Suppressor macrophage treated with lipopolysaccharide for 4 hours (primary cell): ENCODE measurements at regions not wholly inside any gene's neighbourhood (a gene's known extent, or its start where the extent isn't known, plus 50 kb on each side); places are given as distances from the start of the nearest gene placed in this dataset.
"Not testable (repeated sequence)": the region's sequence is repeated elsewhere in the genome, so short reads cannot be mapped to it uniquely, and the experiment has no call there.

ENCODE experiments used
- DNase-seq: peaks from one replicate; pipeline ENCODE4 v3.0.0-alpha.2; 2020

- DNase-seq = no peak
Measured at GRCh38 chr7:50915621-50916020, 132.9 kb upstream of the GRB10 start.

GRCh38 chr7:50914460-50914859 is 131.8 kb upstream of the GRB10 start:
- no peak for DNase-seq

DNA sequence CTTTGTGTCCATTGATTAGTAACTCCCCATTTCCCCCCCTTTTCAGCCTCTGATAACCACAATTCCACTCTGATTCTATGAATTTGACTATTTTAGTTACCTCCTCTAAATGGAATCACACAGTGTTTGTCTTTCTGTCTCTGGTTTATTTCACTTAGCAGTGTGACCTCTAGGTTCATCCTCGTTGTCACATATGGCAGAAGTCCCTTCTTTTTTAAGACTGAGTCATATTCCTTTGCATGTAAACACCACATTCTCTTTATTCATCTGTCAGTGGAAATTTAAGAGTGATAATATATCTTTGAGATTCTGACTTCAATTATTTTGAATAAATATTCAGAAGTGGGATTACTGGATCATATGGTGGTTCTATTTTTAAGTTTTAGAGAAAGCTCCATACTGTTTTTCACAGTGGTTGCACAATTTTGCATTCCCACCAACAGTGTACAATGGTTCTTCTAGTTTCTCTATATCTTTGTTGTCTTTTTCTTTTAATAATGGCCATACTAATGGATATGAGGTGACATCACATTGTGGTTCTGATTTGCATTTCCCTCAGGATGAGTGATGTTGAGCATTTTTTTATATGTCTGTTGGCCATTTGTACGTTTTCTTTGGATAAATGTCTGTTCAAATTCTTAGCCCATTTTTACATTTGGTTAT is 126.1 kb upstream of the GRB10 start:
- DNase-seq = no peak

DNA sequence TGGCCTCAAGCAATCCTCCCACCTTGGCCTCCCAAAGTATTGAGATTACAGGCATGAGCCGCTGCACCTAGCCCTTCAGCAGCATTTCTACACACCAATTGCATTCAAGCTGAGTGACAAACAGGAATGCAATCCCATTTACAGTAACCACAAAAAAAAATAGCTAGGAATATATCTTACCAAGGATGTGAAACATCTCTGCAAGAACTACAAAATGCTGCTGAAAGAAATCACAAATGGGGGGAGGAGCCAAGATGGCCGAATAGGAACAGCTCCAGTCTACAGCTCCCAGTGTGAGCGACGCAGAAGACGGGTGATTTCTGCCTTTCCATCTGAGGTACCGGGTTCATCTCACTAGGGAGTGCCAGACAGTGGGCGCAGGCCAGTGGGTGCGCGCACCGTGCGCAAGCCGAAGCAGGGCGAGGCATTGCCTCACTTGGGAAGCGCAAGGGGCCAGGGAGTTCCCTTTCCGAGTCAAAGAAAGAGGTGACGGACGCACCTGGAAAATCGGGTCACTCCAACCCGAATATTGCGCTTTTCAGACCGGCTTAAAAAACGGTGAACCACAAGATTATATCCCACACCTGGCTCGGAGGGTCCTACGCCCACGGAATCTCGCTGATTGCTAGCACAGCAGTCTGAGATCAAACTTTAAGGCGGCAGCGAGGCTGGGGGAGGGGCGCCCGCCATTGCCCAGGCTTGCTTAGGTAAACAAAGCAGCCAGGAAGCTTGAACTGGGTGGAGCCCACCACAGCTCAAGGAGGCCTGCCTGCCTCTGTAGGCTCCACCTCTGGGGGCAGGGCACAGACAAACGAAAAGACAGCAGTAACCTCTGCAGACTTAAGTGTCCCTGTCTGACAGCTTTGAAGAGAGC is 116.1 kb upstream of the GRB10 start:
- not testable (repeated sequence) for DNase-seq

GRCh38 chr7:50887061-50887460 is 104.4 kb upstream of the GRB10 start:
- DNase-seq = not testable (repeated sequence)

GRCh38 chr7:50872437-50872836 is 89.7 kb upstream of the GRB10 start:
- DNase-seq = no peak

GRCh38 chr7:50869108-50869725 is 86.5 kb upstream of the GRB10 start:
- no peak for DNase-seq

DNA sequence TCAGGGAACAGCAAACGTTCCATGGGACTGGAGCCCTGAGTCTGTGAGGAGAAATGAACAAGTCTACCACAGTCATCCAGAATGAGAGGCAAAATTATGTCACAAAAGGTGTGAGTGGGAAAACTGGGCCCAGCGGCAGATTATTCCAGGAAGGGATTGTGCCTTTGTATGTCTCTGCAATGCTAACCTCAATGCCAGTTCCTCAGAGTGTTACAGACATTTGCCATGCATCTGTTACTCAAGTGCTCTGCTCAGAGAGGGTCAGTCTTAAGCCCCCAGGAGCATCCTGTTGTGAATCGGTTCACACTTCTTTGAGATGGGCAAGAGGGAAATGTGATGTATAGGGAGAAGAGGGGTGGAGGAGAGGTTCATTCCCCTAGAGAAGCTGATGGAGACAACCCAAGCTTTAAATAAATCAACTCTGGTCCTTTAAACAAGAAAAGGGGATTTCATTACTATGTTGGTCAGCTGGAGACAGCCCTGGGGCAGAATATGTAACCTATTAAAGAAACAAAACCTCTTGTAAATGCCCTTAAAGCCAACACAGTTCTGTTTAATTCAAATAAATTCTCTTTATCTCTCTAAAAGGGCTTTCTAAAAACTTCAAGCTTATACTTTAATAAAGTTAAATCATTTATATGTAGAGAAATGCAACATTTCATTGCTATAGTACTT is 85.9 kb upstream of the GRB10 start:
- no peak for DNase-seq

- DNase-seq = no peak
Measured at GRCh38 chr7:50867034-50867356, 84.3 kb upstream of the GRB10 start.

GRCh38 chr7:50866343-50867033 is 83.8 kb upstream of the GRB10 start:
- DNase-seq = no peak

GRCh38 chr7:50865450-50865849 is 82.8 kb upstream of the GRB10 start:
- DNase-seq = no peak

DNA sequence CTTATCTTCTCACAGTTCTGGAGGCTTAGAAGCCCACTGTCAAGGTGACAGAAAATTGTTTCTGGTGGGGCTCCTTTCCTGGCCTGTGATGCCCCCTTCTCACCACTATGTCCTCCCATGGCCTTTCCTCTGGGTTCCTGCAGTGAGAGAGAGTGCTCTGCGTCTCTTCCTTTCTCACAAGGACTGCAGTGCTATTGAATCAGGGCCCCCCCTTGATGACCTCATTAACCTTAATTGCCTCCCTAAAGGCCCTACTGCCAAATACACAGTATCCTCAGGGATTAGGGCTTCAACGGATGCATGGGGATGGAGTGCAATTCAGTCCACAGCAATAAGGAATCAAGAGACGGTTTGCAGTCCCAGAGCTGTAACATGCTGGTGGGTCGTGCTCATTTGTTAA is 82.0 kb upstream of the GRB10 start:
- DNase-seq = no peak

GRCh38 chr7:50863053-50863452 is 80.4 kb upstream of the GRB10 start:
- DNase-seq = no peak

GRCh38 chr7:50862302-50862701 is 79.6 kb upstream of the GRB10 start:
- no peak for DNase-seq

GRCh38 chr7:50860598-50860997 is 77.9 kb upstream of the GRB10 start:
- no peak for DNase-seq

DNA sequence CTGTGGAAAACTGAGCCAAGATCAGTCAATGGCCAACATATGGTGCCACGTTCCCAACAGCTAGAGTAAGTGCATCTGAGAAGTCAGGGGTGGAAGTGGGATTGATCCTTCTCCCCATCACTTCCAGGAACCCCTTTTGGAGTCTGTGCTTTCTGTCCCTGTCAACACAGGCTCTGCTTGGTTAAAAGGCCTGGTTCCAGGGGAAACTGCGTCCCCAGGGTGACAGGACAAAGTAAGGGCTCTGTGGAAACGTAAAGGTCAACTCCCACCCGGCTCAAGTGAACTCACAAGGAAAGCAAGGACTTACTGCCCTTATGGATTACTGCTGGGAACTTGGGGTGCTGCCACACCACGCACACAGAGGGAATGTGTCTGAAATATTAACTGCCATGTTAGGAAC is 77.5 kb upstream of the GRB10 start:
- no peak for DNase-seq

- DNase-seq = no peak
Measured at GRCh38 chr7:50858528-50859245, 76.0 kb upstream of the GRB10 start.

DNA sequence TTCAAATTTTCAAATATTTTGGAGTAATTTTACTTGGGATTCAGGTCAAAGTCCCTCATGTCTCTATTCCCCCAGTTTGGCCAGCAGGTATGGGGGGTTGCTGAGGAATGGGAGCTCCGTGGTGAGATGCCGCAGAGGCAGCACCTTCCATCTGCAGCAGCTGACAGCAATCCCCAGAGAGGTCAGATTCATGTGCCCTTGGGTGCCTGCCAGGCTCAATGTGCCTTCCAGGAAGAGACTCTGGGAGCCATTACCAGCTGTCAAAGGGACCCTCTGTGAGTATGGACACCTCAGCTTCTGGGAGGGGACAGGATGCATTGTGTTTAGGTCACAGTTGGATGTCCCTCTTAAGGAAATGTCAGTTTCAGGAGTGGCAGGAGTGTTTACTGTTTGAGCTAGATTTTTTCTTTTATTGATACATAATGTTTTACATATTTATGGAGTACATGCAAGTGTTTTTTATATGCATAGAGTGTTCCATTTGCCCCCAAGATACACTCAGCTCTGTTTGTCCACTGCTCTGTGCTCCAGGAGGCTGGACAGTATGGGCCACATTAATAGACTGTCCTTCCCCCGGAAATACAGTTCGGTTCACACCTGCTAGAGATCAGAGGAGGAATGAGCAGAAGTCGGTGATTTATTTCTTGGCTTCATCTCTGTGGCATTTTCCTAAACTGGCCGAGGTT is 75.3 kb upstream of the GRB10 start:
- DNase-seq = no peak

DNA sequence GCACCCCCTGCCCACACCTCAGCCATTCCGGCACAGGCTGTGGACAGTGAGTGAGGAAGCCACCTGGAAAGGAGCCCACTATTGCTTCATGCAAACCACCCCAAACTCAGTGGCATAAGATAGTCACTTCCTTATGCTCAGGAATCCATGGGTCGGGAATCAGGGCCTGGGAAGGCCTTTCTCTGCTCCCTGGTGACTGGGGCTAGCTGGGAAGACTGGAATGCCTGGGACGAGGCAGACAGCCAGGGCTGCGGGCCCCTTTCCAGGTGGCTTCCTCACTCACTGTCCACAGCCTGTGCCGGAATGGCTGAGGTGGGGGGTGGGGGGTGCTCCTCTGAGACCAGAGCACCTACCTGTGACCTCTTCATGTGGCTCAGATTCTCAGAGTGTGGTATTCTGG is 74.1 kb upstream of the GRB10 start:
- no peak for DNase-seq

GRCh38 chr7:50856231-50856630 is 73.5 kb upstream of the GRB10 start:
- DNase-seq = no peak

GRCh38 chr7:50855526-50855925 is 72.8 kb upstream of the GRB10 start:
- no peak for DNase-seq

GRCh38 chr7:50854831-50855230 is 72.1 kb upstream of the GRB10 start:
- no peak for DNase-seq
